Amniotic stem cell (primary cell): ENCODE measurements at regions not wholly inside any gene's neighbourhood (a gene's known extent, or its start where the extent isn't known, plus 50 kb on each side); places are given as distances from the start of the nearest gene placed in this dataset.

Experiments
- DNase-seq: peaks from one replicate; lab custom pipeline; 2025; lab: John Stamatoyannopoulos, UW

- no peak for DNase-seq
These were observed 180.9 kb upstream of the GRIK2 start for GRCh38 chr6:101212640-101213039.

DNA sequence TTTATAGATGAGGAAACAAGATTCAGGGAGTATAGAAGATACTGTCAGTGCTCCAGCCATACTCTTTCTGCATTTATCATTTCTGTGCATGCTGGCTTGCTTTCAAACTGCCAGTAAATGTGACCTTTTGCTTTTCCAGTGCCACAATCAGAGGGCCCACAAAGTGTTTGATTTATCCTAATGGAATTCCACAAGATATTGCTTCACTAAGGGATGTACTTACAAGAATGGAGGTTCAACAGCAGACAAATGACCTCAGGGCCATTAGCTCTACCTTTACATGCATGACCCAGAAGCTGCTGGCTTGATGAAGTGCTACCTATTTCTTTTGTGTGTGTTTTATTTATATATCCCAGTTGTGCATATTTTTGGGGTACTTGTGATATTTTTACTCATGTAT, 171.5 kb upstream of the GRIK2 start:
- no peak for DNase-seq

DNA sequence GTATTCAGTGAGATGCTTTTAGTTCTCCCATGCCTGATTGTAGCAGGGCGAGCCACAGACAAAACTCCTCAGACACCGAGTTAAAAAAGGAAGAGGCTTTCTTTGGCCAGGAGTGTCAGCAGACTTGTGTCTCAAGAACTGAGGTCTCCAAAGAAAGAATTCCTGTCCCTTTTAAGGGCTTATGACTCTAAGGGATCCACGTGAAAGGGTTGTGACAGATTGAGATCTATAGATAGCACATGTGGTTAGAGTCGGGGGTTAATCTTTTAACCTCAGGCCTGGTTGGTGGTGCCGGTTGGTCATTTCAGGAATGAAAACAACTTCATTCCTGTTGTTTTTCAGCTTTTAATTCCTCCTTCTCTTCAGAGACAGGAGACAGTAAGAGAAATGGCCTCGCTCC, 168.8 kb upstream of the GRIK2 start:
- no peak for DNase-seq

DNA sequence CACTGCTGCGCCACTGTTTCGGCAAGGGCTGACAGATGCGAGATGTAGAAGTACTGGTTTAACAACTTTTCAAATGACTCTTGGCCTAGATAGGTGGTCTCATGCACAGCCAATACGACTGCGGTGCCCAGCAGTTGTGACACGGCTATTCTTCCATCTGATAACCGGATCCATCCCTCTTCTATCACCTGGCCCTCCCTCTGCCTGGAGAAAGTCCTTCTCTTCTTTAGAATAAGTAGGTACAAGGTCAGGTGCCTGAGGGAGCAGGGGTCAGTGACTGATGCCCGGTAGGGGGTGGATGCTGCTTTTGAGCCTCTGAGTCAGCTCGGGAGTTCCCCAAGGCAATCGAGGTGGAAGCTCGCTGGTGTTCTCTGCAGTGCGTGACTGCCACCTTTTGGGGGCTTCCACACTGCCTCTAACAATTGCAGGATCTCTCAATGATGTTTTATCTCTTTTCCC, 166.8 kb upstream of the GRIK2 start:
- peak; percentile 22 for DNase-seq

- DNase-seq: no peak
These were observed 162.6 kb upstream of the GRIK2 start for GRCh38 chr6:101230866-101231265.

DNA sequence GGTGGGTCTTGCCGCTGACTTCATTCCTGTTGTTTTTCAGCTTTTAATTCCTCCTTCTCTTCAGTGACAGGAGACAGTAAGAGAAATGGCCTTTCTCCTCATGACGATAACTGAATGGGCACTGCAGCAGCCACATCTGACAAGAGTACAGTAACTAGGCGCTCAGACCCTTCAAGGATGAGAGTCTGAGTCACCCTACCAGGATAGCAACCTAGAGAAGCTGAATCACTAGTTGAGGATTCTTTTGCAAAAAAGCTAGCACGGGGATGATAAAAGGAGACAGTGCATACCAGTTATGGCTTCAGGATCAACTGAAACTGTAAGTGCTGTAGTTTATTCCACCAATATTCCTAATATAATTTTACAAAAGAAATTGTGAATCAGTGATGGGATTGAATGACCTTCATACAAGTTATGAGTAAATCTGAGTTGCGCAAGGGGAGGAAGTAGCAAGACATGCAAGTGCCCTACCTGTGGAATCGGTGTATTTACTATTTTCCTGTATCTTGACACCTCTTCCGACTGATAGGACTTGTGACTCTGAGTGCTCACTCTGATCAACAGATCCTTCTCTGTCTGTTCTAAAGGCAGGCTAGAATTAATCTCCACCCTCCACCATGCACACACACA, 161.8 kb upstream of the GRIK2 start:
- no peak for DNase-seq

- DNase-seq: no peak
These were observed 160.5 kb upstream of the GRIK2 start for GRCh38 chr6:101232961-101233360.

DNA sequence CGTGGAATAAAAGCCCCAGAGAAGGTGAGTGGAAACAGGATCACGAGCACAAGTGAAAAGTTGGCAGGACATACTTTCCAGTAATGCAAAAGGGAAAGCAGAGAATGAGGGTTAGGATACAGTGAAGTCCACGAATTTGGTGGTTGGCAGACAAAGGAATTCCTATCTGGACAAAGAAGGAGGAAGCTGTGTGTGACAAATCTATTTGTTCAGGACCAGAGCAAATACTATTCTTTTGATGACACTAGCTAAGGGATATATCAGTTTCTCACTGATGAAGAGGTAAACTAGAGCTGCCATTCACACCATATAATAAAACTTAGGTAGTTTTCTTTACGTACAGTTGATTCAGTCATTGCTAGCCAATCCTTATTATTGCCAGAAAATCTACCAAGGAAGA, 156.8 kb upstream of the GRIK2 start:
- no peak for DNase-seq

DNA sequence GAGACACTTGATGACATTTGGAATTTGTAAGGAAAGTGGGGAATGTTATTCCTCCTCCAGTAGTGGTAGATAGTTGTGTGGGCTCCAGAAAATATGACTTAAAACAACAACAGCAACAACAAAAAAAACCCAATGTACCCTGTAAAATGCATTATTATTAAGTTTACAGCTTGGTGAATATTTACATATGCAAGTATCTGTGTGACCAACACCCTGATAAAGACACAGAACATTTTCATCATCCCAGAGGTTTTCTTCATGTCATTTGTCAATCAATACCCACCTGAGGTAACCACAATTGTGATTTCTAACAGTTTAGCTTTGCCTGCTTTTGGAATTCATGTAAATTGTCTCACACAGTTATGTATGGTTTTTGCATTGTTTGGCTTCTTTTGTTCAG, 152.1 kb upstream of the GRIK2 start:
- no peak for DNase-seq

GRCh38 chr6:101249470-101249869, 144.0 kb upstream of the GRIK2 start:
- no peak for DNase-seq

- DNase-seq: no peak
These were observed 136.3 kb upstream of the GRIK2 start for GRCh38 chr6:101257163-101257562.

- no peak for DNase-seq
These were observed 134.0 kb upstream of the GRIK2 start for GRCh38 chr6:101259505-101259904.

DNA sequence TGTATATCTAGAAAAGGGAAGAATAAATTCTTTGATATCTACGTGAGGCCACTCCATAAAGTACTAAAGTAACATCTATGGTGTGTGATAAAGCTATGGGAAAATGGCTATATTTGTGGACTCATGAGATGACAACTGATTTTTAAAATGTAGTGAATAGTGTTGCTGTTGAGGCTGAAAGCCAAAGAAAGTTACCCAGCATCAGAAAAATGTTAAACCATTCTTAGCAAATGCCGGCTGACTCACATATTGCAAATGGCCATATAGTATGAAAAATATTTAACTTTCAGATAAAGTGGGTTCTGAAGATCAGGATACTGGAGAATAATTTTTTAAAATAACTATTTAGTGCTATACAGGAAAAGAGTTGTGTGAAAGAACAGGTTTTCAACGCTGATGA, 129.9 kb upstream of the GRIK2 start:
- DNase-seq: peak; percentile 7

DNA sequence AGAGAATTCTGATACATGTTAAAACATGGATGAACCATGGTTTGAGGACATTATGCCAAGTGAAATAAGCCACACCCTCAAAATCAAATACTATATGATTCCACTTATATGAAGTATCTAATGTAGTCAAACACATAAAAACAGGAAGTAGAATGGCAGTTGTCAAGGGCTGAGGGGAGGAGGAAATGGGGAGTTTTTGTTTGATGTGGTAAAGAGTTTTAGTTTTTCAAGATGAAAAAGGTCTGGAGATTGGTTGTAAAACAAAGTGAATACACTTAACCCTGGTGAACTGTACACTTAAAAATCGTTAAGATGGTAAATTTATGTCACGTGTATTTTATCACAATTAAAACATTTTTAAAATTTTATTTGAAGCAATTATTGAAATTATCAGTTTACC, 127.4 kb upstream of the GRIK2 start:
- no peak for DNase-seq

GRCh38 chr6:101268541-101268940, 125.0 kb upstream of the GRIK2 start:
- DNase-seq: no peak

- DNase-seq: no peak
These were observed 118.3 kb upstream of the GRIK2 start for GRCh38 chr6:101275251-101275650.

- no peak for DNase-seq
These were observed 117.4 kb upstream of the GRIK2 start for GRCh38 chr6:101276066-101276465.

DNA sequence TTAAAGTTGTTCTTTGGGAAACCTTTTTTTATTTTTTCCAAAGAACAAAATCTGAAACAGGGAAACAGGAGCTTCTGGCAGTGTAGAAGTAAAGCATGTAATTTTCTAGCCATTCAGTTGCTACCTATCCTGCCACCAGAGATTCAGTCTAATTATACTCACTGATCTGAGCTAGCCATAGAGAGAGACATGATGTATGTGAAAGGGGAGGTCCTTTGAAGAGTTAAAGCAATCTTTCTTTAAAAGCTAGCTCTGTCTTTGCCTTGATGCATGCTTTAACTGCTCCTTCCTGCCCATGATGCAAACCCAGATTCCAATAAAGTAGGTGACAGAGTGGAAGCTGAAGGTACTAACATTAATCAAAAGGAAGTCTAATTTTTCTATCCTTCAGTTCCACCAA, 114.1 kb upstream of the GRIK2 start:
- DNase-seq: no peak

DNA sequence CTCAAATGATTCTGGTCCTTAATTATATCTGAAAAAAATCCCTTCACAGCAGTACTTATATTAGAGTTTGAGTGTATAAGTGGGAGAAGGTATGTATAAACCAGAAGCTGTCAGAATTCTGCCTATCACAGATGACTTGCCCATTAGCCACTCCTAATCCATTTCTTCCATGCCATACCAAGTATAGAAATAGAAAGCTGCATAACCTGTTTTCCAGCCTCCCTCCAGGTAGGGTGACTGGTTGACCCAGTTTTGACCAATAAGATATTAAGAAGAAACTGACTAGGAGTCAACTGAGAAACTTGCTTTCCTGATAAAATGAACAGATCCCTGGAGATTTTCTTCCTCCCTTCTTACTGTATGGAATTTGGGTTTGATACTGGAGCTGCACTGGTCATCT, 112.2 kb upstream of the GRIK2 start:
- DNase-seq: no peak

DNA sequence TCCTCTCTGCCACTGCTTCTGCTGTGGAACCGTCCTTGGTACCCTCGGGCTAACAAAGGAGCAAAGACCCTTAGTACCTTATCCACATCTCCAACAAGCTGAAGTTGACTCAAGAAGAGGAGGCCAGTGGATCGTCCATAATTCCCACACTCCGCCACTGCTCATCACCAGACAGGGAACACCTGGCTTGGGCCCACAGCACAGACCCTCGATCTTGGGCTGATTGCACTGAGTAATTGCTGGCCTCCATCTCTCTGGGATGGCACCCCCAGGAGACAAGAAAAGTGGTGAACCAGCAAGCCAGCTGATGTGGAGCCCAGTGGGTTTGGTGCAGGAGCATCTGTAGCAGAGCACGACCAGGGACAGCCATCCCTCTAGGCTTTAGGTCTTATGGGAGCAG, 109.4 kb upstream of the GRIK2 start:
- DNase-seq: no peak

GRCh38 chr6:101286146-101286545, 107.4 kb upstream of the GRIK2 start:
- no peak for DNase-seq

DNA sequence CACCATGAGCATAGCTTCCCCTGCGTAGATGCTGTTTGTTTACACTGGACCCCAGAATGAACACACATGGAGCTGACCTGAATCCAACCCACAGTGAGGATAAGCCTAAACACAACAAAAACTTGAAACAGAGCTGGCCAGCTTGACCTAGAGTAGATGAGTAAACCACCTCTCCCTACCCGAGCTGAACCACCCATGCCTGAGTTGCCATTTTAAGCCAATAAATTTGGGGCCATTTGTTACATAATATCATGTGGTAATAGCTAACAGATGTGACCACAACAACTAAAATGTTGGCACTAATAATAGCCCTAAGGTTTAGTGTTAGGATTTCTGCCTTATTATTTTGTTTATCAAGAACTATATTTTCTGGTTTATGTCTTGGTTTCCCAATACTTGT, 103.2 kb upstream of the GRIK2 start:
- DNase-seq: no peak

DNA sequence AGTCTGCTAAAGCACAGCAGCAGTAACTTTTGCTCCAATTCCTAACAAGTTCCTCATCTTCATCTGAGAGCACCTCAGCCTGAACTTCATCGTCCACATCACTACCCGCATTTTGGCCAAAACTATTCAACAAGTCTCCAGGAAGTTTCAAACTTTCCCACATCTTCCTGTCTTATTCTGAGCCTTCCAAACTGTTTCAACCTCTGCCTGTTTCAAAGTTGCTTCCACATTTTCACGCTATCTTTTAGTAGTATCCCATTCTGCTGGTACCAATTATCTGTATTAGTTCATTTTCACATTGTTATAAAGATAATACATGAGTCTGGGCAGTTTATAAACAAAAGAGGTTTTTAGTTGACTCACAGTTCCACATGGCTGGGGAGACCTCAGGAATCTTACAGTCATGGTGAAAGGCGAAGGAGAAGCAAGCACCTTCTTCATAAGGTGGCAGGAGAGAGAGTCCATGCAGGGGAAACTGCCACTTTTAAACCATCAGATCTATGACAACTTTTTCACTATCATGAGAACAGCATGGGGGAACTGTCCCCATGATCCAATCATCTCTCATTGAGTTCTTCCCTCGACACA, 99.4 kb upstream of the GRIK2 start:
- DNase-seq: no peak

DNA sequence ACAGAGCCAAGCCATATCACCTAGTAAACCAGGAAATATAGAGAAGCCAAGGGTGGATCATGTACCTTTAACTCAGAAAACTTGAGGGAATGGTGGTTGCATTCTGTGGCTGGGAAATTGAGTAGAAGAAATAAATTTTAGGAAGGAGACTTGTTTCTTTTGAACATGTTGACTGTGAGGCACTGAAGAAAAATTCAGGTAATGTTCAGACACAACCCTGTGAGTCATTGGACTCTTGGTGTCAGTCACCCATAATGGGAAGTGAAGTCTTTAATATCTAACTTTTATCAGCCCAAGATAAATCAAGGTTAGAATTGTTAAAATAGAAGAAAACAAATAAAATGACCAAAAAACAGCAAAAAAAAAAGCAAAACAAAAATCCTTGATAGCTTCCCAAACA, 98.8 kb upstream of the GRIK2 start:
- no peak for DNase-seq
